Upper lobe of left lung (tissue), 4 donors: ENCODE measurements at regions not wholly inside any gene's neighbourhood (a gene's known extent, or its start where the extent isn't known, plus 50 kb on each side); places are given as distances from the start of the nearest gene placed in this dataset.

Experiments used
- EP300 ChIP-seq, 4 donors: sonication (generic); formaldehyde crosslinking; IDR thresholded peaks; one replicate each; pipeline ENCODE4 v1.5.1; 2017; ENCODE audit warnings: antibody characterized with exemption in 4 of 4, control low read depth in 2 of 4
- POLR2A ChIP-seq, 4 donors: fragments of 450-650 bp; IDR thresholded peaks; one replicate each; pipeline ENCODE4 v1.5.1; 2016 to 2017; ENCODE audit warnings: antibody characterized with exemption in 4 of 4, mild to moderate bottlenecking in 2 of 4
- POLR2AphosphoS5 ChIP-seq, 2 donors: sonication (generic); formaldehyde crosslinking; IDR thresholded peaks; one replicate each; pipeline ENCODE4 v1.5.1; 2017; ENCODE audit warnings: antibody characterized with exemption in 2 of 2
- TF ChIP-seq, protein P1 (sequence below), 6 experiments: fragments of 450-650 bp in 4 of 6; fragments of 200-600 bp in 2 of 6; sonication (generic) in 2 of 6; IDR thresholded peaks; one replicate each; pipeline ENCODE4 v1.5.1; 2016 to 2019; ENCODE audit warnings: antibody characterized with exemption in 6 of 6

DNA sequence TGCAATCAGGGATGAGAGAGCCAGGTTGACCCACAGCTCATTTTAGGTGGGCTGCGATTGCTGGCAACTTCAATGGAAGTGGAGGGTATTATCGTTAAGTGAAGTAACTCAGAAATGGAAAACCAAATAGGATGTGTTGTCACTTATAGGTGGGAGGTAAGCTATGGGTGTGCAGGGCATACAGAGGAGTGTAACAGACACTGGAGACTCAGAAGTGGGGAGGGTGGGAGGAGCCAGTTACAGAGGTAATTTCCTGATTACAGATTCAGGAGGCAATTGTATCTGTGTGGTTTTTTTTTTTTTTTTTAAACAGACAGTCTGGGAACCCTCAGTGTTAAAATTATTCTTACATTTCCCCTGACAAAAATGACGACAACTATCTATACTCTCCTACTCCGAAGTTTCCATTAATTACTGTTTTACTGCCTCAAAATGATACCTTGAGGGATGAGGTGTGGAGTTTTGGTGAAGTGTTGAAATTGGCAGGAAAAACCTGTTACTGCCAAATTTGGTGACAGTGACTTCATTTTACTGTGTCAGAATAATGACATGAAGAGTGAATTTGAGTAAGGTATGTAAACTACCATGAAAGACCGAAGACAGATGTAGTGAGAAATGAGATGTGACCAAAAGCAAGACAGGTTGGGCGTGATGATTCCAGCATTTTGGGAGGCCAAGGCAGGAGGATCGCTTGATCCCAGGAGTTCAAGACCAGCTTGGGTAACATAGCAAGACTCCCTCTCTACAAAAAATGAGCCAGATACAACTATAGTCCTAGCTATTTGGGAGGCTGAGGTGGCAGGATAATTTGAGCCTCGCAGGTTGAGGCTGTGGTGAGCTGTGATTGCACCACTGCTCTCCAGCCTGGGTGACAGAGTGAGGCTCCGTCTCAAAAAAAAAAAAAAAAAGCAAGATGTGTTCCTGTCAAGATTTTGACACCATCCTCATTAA, 415.0 kb upstream of the AMELY start:
- TF ChIP-seq, protein P1, sequence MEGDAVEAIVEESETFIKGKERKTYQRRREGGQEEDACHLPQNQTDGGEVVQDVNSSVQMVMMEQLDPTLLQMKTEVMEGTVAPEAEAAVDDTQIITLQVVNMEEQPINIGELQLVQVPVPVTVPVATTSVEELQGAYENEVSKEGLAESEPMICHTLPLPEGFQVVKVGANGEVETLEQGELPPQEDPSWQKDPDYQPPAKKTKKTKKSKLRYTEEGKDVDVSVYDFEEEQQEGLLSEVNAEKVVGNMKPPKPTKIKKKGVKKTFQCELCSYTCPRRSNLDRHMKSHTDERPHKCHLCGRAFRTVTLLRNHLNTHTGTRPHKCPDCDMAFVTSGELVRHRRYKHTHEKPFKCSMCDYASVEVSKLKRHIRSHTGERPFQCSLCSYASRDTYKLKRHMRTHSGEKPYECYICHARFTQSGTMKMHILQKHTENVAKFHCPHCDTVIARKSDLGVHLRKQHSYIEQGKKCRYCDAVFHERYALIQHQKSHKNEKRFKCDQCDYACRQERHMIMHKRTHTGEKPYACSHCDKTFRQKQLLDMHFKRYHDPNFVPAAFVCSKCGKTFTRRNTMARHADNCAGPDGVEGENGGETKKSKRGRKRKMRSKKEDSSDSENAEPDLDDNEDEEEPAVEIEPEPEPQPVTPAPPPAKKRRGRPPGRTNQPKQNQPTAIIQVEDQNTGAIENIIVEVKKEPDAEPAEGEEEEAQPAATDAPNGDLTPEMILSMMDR (IDR thresholded peaks at IDR 0.05) = no peak
- TF ChIP-seq POLR2AphosphoS5 (IDR thresholded peaks at IDR 0.05) (no peak), POLR2A (IDR thresholded peaks at IDR 0.05) (no peak), EP300 (IDR thresholded peaks at IDR 0.05) (no peak)
